ENCODE measurements at regions not wholly inside any gene's neighbourhood (a gene's known extent, or its start where the extent isn't known, plus 50 kb on each side); places are given as distances from the start of the nearest gene placed in this dataset.
"Not testable (repeated sequence)": the region's sequence is repeated elsewhere in the genome, so short reads cannot be mapped to it uniquely, and the experiment has no call there.

DNA sequence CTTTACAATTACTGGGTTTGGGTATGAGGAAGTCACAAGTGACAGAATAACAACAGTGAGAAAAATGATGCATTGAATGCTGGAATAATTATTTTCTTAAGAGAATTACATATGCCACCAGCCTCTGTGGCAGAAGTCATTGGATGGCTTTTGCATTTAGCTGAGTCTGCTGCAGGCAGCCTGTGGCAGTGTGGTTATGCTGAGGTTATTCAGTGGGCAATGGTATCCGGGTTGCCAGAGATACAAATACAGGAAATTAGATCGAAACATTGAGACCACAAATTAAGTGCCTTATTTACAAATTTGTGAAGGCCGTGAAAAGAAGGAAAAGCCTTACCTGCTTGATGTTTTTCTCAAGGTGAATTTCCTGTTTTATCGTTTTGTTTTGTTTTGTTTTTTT is 1050.0 kb downstream of the GALC start:
- no peak for FAIRE-seq

DNA sequence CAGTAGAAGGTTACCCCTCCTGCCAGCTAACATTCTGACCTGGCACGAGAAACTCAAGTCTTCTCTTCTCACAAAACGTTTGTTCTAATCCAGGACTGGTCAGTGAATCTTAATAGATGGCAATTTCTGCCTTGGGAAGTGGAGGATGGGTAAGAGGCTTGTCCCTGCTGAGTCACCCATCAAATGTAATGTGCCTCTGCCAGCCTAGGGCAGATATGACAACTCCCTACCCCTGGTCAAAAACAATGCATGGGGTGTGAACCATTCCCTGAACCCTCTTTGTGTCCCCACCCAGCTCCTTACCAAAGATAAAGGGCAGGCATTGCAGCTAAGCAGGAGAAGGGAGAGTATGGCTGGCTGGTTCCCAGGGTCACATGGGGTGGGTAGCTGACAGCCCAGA is 1052.9 kb downstream of the GALC start:
- FAIRE-seq: no peak

DNA sequence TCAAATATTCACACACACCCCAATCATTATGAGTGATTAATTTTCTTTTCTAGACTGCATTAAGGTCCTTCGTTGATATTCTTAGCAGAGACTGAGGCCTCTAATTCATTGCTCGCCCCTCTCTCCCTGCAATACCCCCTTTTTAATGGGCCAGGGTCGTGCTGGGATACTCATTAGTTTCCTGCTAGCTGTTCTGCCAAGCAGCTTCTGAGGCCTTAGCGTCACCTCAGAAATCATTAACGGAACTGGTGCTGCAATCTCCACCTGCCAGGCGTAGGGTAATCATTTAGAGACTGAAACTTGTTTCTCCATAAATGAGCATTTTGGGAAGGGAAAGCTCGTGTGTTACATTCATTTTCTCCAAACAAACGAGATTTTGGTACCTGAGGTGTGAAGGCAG is 1054.7 kb downstream of the GALC start:
- no peak for FAIRE-seq

- no peak for FAIRE-seq
These were observed 1056.4 kb downstream of the GALC start for GRCh38 chr14:86936556-86936955.

- FAIRE-seq: no peak
These were observed 1057.6 kb downstream of the GALC start for GRCh38 chr14:86935241-86935885.

- no peak for FAIRE-seq
These were observed 1058.9 kb downstream of the GALC start for GRCh38 chr14:86933958-86934595.

DNA sequence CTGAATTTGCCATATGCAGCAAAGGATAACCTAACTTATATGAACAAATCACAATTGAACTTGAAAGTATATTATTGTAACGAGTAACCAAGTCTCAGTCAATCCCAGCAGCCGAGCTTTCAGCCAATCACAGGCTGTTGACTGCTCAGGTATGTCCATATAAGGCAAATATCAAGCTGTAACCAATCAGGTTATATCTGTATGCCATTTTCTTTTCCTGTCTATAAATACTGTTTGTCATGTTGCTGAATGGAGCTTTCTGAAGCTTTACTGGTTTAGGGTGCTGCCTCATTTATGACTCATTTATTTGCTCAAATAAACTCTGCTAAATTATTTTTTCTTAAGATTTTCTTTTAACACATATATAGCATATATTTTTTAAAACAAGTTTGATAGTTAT is 1059.5 kb downstream of the GALC start:
- FAIRE-seq: no peak

DNA sequence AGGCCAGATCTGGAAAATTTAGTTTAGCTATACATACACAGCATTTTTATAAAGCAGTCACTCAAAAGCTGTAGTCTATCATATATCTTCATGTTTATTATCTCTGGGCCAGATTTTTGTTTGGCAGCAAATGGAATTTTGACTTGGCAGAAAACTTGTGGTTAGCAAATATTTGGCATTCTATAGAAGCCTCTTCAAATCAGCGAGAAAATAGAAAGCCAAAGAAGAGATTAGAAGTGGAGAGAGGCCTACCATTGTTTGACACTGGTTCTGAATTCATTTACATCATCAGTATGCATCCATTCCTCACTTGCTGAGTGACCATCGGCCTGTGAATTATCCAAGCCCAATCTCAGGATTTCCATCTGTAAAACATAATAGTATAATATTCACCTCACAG is 1077.6 kb downstream of the GALC start:
- no peak for FAIRE-seq

GRCh38 chr14:86912709-86913108 is 1080.3 kb downstream of the GALC start:
- FAIRE-seq: no peak

GRCh38 chr14:86911486-86911885 is 1081.5 kb downstream of the GALC start:
- no peak for FAIRE-seq

- not testable (repeated sequence) for FAIRE-seq
These were observed 1087.5 kb downstream of the GALC start for GRCh38 chr14:86905386-86905926.

DNA sequence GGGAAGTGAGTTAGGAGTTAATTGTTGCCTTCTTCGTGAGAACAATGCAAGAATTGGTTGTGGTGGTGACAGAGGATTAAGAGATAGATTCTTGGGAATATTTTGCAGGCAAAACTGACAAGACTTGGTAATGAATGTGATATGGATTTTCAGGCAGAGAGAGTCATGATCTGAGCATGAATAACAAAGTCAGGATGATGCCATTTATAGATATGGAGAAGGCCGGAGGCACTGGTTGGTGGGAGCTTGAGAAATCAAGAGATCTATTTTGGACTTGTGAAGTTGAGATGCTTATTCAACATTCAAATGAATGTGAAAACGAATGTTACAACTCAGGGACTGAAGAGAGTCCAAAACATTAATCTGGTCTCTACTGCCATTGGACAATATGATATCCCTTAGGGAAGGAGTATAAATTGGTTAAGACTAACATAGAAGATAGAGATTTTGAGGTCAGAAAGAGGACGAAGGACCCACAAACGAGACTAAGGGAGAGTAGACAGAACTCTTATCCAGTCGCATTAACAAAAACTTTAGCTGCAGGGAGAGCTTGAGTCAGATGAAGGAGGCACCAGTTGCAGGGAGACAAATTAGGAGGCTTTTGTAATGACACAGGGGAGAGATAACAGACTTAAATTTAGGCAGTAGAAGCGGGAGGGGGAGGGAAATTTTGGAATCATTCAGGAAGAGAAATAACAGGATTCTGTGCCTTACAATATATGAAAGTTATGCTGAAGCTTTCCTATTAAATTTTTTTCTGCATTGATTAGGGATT is 1090.6 kb downstream of the GALC start:
- no peak for FAIRE-seq

GRCh38 chr14:86897704-86898513 is 1095.1 kb downstream of the GALC start:
- FAIRE-seq: no peak

DNA sequence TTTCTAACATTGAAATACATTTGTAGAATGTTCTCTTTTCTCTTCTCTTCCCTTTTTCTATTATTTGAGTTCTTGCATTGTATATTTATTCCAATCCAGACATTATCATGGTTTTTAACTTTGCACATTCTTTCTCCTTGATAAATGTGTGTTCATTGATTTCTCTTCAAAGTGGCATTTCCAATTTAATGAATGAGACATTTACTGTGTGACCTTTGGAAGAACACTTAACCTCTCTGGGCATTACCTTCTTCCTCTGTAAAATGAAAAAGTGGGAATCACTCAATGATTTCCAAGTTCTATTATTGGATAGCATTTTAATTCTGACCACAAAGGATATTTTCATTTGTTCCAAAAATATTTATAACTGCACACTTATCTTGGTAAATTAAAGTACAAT is 1095.8 kb downstream of the GALC start:
- no peak for FAIRE-seq

DNA sequence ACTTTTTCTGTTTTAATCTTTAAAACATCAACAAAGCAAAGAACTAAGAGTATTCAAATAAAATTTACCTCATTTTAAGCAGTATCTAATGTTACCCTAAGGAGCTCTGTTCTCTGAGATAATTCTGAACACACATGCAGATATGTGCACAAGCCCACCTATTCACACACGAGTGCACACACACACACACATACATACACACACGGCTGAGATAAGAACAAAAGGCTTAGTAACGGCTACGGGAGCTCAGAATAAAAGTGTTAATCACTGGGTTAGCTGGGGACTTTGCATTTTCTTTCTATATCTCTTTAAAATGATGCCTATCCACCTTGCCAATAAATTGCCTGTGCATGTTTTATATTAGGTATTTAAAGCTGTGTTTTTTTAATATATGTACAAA is 1096.3 kb downstream of the GALC start:
- FAIRE-seq: no peak

- FAIRE-seq: no peak
These were observed 1100.6 kb downstream of the GALC start for GRCh38 chr14:86892152-86892956.

DNA sequence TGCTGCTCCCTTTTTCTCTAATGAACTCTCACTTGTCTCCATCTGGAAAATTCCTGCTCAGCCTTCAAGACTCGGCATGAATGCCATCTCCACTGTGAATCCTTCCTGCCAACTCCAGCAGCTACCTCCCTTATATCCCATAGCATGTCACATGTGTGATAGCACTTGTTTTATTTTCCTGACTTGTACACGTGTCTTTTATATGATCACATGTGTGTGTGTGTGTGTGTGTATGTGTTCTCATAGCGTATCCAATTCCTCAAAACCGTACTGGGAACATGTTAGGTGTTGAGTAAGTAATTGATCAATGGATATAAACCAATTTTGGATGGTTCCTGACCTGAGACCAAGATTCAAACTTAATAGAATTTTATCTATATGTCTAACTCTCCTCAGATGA is 1107.7 kb downstream of the GALC start:
- FAIRE-seq: no peak

DNA sequence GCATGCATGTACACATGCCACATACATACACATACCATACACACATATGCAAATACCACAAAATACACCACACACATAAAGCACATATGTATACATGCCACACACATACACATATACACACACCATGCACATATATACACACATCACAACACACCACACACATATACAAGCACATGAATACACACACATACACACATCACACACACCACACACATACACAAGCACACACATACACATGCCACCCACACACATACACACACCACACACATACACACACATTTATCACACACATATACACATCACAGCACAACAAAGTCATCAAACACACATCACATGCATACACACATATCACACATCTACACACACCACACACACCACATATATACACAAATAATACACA is 1108.5 kb downstream of the GALC start:
- no peak for FAIRE-seq

DNA sequence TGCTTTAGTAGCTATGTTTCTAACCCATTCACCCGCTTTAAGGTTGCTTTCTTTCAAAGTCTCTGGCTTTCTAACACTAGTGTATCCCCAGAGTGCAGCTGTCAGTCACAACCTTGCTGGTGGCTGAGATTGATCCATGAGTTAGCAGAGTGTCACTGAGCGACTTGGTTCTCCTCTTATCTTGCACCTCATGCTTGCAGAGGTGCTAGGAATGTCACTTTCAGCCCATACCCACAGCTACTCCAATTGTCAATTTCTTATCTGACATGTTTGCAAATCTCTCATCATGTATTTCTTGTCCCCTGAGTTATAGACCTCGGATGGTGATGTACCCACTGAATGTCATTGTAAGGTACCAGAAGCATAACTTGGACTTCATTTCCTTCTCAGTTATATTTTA is 1110.2 kb downstream of the GALC start:
- FAIRE-seq: no peak

DNA sequence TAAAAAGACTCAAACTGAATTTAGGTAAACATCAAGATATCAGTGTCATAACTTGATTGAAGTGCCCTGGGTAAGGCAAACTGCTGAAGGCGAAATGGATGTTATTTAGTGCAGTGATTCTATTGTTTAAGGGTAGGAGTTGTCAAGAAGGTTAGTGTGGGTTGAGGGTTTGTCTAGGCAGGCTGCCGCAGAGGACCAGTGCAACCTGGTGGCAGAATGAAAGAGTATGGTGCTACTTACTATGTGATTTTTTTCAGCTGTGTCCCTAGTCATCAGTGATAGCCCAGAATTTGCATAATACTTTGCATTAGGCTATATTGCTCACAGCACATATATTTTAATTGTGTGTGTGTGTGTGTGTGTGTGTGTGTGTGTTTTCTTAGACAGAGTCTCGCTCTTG is 1127.0 kb downstream of the GALC start:
- no peak for FAIRE-seq

- FAIRE-seq: no peak
These were observed 1134.4 kb downstream of the GALC start for GRCh38 chr14:86858591-86858990.

DNA sequence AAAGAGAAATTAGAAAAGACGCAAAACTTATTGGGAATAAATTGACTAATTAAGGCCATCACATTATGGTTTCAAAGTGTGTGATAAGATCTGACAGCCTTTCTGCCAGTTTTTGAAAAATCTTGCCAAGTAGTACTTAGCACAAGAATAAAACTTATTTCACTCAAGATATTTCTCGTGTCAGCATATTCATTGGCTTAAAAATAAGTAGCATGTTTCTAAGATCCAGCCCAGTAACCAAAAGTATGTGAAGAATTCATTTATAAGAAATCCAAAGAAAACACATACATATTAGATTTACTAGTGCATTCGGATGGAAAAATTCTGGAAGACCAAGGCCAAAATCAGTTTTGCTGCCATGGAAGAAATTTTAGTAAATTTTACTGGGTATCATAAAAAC is 1135.0 kb downstream of the GALC start:
- FAIRE-seq: no peak
